H1 (cell line): ENCODE measurements at regions not wholly inside any gene's neighbourhood (a gene's known extent, or its start where the extent isn't known, plus 50 kb on each side); places are given as distances from the start of the nearest gene placed in this dataset.

Source experiments
- EZH2 ChIP-seq: fragments of 200-600 bp; sonication (generic); IDR thresholded peaks from 2 replicates; pipeline ENCODE4 v1.7.1; 2012; ENCODE audit warnings: low read depth, mild to moderate bottlenecking, moderate library complexity, low read length, inconsistent platforms; ENCODE audit not compliant: severe bottlenecking
- FOSL1 ChIP-seq: IDR thresholded peaks from 2 replicates; pipeline ENCODE4 v1.6.1; 2011; ENCODE audit warnings: mild to moderate bottlenecking, low read depth, low read length, moderate library complexity; ENCODE audit not compliant: insufficient read depth
- TF ChIP-seq, protein P1 (sequence below): fragments of 300-600 bp; sonication (generic); IDR thresholded peaks from 2 replicates; pipeline ENCODE4 v1.7.1; 2012; ENCODE audit warnings: low read length, moderate library complexity, mild to moderate bottlenecking, inconsistent platforms; ENCODE audit not compliant: insufficient replicate concordance

DNA sequence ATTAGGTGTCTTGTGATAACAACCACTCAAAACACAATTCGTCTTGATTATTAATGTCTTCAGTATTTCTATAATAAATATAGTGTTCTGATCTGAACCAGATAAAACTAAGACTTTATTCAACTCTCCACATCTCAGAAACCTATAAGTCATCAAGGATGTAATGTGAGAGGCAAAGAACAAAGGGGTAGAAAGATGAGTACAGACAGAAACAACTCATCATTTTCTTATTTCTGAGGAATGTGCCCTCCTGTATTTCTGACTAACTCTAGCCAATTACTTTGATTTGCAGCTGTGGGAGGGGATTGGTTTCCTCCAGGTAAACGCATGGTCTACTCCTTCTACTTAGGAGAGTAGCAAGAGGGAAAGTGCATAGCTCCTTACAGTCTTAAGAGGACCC, 73.7 kb upstream of the ST6GALNAC5 start (continued):
- TF ChIP-seq FOSL1 (no peak), EZH2 (no peak)
- TF ChIP-seq, protein P1, sequence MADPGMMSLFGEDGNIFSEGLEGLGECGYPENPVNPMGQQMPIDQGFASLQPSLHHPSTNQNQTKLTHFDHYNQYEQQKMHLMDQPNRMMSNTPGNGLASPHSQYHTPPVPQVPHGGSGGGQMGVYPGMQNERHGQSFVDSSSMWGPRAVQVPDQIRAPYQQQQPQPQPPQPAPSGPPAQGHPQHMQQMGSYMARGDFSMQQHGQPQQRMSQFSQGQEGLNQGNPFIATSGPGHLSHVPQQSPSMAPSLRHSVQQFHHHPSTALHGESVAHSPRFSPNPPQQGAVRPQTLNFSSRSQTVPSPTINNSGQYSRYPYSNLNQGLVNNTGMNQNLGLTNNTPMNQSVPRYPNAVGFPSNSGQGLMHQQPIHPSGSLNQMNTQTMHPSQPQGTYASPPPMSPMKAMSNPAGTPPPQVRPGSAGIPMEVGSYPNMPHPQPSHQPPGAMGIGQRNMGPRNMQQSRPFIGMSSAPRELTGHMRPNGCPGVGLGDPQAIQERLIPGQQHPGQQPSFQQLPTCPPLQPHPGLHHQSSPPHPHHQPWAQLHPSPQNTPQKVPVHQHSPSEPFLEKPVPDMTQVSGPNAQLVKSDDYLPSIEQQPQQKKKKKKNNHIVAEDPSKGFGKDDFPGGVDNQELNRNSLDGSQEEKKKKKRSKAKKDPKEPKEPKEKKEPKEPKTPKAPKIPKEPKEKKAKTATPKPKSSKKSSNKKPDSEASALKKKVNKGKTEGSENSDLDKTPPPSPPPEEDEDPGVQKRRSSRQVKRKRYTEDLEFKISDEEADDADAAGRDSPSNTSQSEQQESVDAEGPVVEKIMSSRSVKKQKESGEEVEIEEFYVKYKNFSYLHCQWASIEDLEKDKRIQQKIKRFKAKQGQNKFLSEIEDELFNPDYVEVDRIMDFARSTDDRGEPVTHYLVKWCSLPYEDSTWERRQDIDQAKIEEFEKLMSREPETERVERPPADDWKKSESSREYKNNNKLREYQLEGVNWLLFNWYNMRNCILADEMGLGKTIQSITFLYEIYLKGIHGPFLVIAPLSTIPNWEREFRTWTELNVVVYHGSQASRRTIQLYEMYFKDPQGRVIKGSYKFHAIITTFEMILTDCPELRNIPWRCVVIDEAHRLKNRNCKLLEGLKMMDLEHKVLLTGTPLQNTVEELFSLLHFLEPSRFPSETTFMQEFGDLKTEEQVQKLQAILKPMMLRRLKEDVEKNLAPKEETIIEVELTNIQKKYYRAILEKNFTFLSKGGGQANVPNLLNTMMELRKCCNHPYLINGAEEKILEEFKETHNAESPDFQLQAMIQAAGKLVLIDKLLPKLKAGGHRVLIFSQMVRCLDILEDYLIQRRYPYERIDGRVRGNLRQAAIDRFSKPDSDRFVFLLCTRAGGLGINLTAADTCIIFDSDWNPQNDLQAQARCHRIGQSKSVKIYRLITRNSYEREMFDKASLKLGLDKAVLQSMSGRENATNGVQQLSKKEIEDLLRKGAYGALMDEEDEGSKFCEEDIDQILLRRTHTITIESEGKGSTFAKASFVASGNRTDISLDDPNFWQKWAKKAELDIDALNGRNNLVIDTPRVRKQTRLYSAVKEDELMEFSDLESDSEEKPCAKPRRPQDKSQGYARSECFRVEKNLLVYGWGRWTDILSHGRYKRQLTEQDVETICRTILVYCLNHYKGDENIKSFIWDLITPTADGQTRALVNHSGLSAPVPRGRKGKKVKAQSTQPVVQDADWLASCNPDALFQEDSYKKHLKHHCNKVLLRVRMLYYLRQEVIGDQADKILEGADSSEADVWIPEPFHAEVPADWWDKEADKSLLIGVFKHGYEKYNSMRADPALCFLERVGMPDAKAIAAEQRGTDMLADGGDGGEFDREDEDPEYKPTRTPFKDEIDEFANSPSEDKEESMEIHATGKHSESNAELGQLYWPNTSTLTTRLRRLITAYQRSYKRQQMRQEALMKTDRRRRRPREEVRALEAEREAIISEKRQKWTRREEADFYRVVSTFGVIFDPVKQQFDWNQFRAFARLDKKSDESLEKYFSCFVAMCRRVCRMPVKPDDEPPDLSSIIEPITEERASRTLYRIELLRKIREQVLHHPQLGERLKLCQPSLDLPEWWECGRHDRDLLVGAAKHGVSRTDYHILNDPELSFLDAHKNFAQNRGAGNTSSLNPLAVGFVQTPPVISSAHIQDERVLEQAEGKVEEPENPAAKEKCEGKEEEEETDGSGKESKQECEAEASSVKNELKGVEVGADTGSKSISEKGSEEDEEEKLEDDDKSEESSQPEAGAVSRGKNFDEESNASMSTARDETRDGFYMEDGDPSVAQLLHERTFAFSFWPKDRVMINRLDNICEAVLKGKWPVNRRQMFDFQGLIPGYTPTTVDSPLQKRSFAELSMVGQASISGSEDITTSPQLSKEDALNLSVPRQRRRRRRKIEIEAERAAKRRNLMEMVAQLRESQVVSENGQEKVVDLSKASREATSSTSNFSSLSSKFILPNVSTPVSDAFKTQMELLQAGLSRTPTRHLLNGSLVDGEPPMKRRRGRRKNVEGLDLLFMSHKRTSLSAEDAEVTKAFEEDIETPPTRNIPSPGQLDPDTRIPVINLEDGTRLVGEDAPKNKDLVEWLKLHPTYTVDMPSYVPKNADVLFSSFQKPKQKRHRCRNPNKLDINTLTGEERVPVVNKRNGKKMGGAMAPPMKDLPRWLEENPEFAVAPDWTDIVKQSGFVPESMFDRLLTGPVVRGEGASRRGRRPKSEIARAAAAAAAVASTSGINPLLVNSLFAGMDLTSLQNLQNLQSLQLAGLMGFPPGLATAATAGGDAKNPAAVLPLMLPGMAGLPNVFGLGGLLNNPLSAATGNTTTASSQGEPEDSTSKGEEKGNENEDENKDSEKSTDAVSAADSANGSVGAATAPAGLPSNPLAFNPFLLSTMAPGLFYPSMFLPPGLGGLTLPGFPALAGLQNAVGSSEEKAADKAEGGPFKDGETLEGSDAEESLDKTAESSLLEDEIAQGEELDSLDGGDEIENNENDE = no peak
